Caki2 (cell line): ENCODE measurements at regions not wholly inside any gene's neighbourhood (a gene's known extent, or its start where the extent isn't known, plus 50 kb on each side); places are given as distances from the start of the nearest gene placed in this dataset.

Experiments
- DNase-seq: peaks from one replicate; pipeline ENCODE4 v3.0.0-alpha.2; 2015; ENCODE audit warnings: low read depth
- in situ Hi-C: cut with HindIII; loops from 2 replicates; pipeline ENCODE4 v1.10.0; 2016; ENCODE audit warnings: low sequenced_read_pairs, low pct_unique_long_range_greater_than_20kb, mixed read lengths

- DNase-seq, result no peak
- in situ Hi-C loops, result no loop called here
These were observed 648.4 kb upstream of the NRSN1 start for GRCh38 chr6:23477586-23477985.

- in situ Hi-C loops, result no loop called here
- DNase-seq, result no peak
These were observed 647.7 kb upstream of the NRSN1 start for GRCh38 chr6:23478312-23478711.

GRCh38 chr6:23483896-23484295, 642.1 kb upstream of the NRSN1 start:
- no peak for DNase-seq
- in situ Hi-C loops, result no loop called here

GRCh38 chr6:23494367-23494766, 631.6 kb upstream of the NRSN1 start:
- no peak for DNase-seq
- in situ Hi-C loops, result no loop called here

- in situ Hi-C loops, result no loop called here
- no peak for DNase-seq
These were observed 628.0 kb upstream of the NRSN1 start for GRCh38 chr6:23498013-23498412.

- in situ Hi-C loops, result no loop called here
- no peak for DNase-seq
These were observed 626.5 kb upstream of the NRSN1 start for GRCh38 chr6:23499549-23499948.

GRCh38 chr6:23503173-23503572, 622.8 kb upstream of the NRSN1 start:
- in situ Hi-C loops, result no loop called here
- DNase-seq, result no peak

GRCh38 chr6:23505026-23505425, 621.0 kb upstream of the NRSN1 start:
- DNase-seq, result no peak
- in situ Hi-C loops, result no loop called here

- no peak for DNase-seq
- in situ Hi-C loops, result no loop called here
These were observed 615.1 kb upstream of the NRSN1 start for GRCh38 chr6:23510778-23511510.

- in situ Hi-C loops, result no loop called here
- DNase-seq, result no peak
These were observed 614.2 kb upstream of the NRSN1 start for GRCh38 chr6:23511817-23512216.

GRCh38 chr6:23518294-23518693, 607.7 kb upstream of the NRSN1 start:
- in situ Hi-C loops, result no loop called here
- DNase-seq, result no peak

GRCh38 chr6:23522792-23523547, 603.0 kb upstream of the NRSN1 start:
- no peak for DNase-seq
- in situ Hi-C loops, result no loop called here

GRCh38 chr6:23523771-23524170, 602.2 kb upstream of the NRSN1 start:
- DNase-seq, result no peak
- in situ Hi-C loops, result no loop called here

- in situ Hi-C loops, result no loop called here
- no peak for DNase-seq
These were observed 601.5 kb upstream of the NRSN1 start for GRCh38 chr6:23524548-23524947.

- in situ Hi-C loops, result no loop called here
- no peak for DNase-seq
These were observed 599.5 kb upstream of the NRSN1 start for GRCh38 chr6:23526526-23526925.

GRCh38 chr6:23529902-23530301, 596.1 kb upstream of the NRSN1 start:
- in situ Hi-C loops, result no loop called here
- no peak for DNase-seq

- in situ Hi-C loops, result no loop called here
- no peak for DNase-seq
These were observed 594.3 kb upstream of the NRSN1 start for GRCh38 chr6:23531666-23532065.

GRCh38 chr6:23532227-23532626, 593.8 kb upstream of the NRSN1 start:
- in situ Hi-C loops, result no loop called here

GRCh38 chr6:23533311-23533710, 592.7 kb upstream of the NRSN1 start:
- no peak for DNase-seq

More at GRCh38 chr6:23532227-23532626, 593.8 kb upstream of the NRSN1 start:
- DNase-seq, result no peak

GRCh38 chr6:23533944-23534343, 592.1 kb upstream of the NRSN1 start:
- in situ Hi-C loops, result no loop called here
- DNase-seq, result no peak

More at GRCh38 chr6:23533311-23533710, 592.7 kb upstream of the NRSN1 start:
- in situ Hi-C loops, result no loop called here
